ENCODE measurements at regions not wholly inside any gene's neighbourhood (a gene's known extent, or its start where the extent isn't known, plus 50 kb on each side); places are given as distances from the start of the nearest gene placed in this dataset.
A peak's percentile ranks its signal among the peaks of the same experiment; 100 is the strongest.

GRCh38 chr20:53660078-53660909 is 66.7 kb upstream of the ZNF217 start:
- Histone ChIP-seq H3K9me3 (no peaks in the 10 kb centered on the region), H3K4me3 (peak overlapping the region; percentile 44 to 64 (median 46)), H3K27ac (peak overlapping the region; percentile 61 to 86 (median 72)), H3K36me3 (no peaks in the 10 kb centered on the region), H3K27me3 (no peaks in the 10 kb centered on the region), H3K4me1 (peaks cover 0 to 59% (median 34%) of the 10 kb centered on the region in 4 donors)
- no peak for DNase-seq (ENCODE audit: low spot score in 2 of 2)
- WGBS, 2 donors, result 2 to 5% methylated on average over 32 to 38 of the region's 38 CpGs
- no peak for TF ChIP-seq EP300 (IDR thresholded peaks at IDR 0.05)
- TF ChIP-seq CTCF (IDR thresholded peaks at IDR 0.05), result no peak
- TF ChIP-seq POLR2A (IDR thresholded peaks at IDR 0.05), result no peak

GRCh38 chr20:53658973-53659372 is 65.3 kb upstream of the ZNF217 start:
- DNase-seq (ENCODE audit: low spot score in 2 of 2), result no peak

GRCh38 chr20:53658322-53658721 is 64.7 kb upstream of the ZNF217 start:
- DNase-seq (ENCODE audit: low spot score in 2 of 2), result no peak

More at GRCh38 chr20:53658973-53659372, 65.3 kb upstream of the ZNF217 start:
- no peak for TF ChIP-seq POLR2A (IDR thresholded peaks at IDR 0.05)
- Histone ChIP-seq H3K27me3 (no peaks in the 10 kb centered on the region), H3K27ac (peak overlapping the region in 2 of 4 donors; percentile 20 to 78), H3K9me3 (no peaks in the 10 kb centered on the region), H3K4me1 (peaks cover 0 to 59% (median 35%) of the 10 kb centered on the region in 4 donors), H3K36me3 (no peaks in the 10 kb centered on the region), H3K4me3 (no peak overlapping the region)
- 84 to 93% methylated on average over 11 of the region's 11 CpGs for WGBS, 2 donors

GRCh38 chr20:53657732-53658131 is 64.1 kb upstream of the ZNF217 start:
- no peak for DNase-seq (ENCODE audit: low spot score in 2 of 2)
- H3K36me3 ChIP-seq, result no peaks in the 10 kb centered on the region
- no peak overlapping the region for H3K4me3 ChIP-seq
- WGBS, 2 donors, result 31 to 41% methylated on average over 1 of the region's 1 CpG
- no peaks in the 10 kb centered on the region for H3K27me3 ChIP-seq
- H3K4me1 ChIP-seq, result peaks cover 0 to 64% (median 40%) of the 10 kb centered on the region in 4 donors
- no peak for TF ChIP-seq CTCF (IDR thresholded peaks at IDR 0.05)
- TF ChIP-seq POLR2A (IDR thresholded peaks at IDR 0.05), result no peak
- TF ChIP-seq EP300 (IDR thresholded peaks at IDR 0.05), result no peak
- H3K9me3 ChIP-seq, result no peaks in the 10 kb centered on the region
- peak overlapping the region; percentile 16 to 78 (median 48) for H3K27ac ChIP-seq

More at GRCh38 chr20:53658322-53658721, 64.7 kb upstream of the ZNF217 start:
- H3K36me3 ChIP-seq, result no peaks in the 10 kb centered on the region
- no peak for TF ChIP-seq EP300 (IDR thresholded peaks at IDR 0.05)
- TF ChIP-seq POLR2A (IDR thresholded peaks at IDR 0.05), result no peak
- no peak for TF ChIP-seq CTCF (IDR thresholded peaks at IDR 0.05)
- no peaks in the 10 kb centered on the region for H3K9me3 ChIP-seq
- no peaks in the 10 kb centered on the region for H3K27me3 ChIP-seq
- no peak overlapping the region for H3K4me3 ChIP-seq
- H3K27ac ChIP-seq, result peak overlapping the region in 1 of 4 donors; percentile 78
- H3K4me1 ChIP-seq, result peaks cover 0 to 59% (median 37%) of the 10 kb centered on the region in 4 donors
- WGBS, 2 donors, result 65 to 69% methylated on average over 5 of the region's 5 CpGs

GRCh38 chr20:53657279-53657678 is 63.6 kb upstream of the ZNF217 start:
- 77 to 78% methylated on average over 1 of the region's 1 CpG for WGBS, 2 donors
- H3K27ac ChIP-seq, result peak overlapping the region; percentile 16 to 78 (median 62)
- H3K4me3 ChIP-seq, result no peak overlapping the region

More at GRCh38 chr20:53657279-53657678, 63.6 kb upstream of the ZNF217 start:
- Histone ChIP-seq H3K27me3 (no peaks in the 10 kb centered on the region), H3K36me3 (no peaks in the 10 kb centered on the region), H3K4me1 (peaks cover 0 to 67% (median 42%) of the 10 kb centered on the region in 4 donors), H3K9me3 (no peaks in the 10 kb centered on the region)
- TF ChIP-seq POLR2A (IDR thresholded peaks at IDR 0.05) (no peak), EP300 (IDR thresholded peaks at IDR 0.05) (no peak), CTCF (IDR thresholded peaks at IDR 0.05) (no peak)
- DNase-seq (ENCODE audit: low spot score in 2 of 2), result no peak
